Muscle layer of colon (tissue), 2 donors: ENCODE measurements at regions not wholly inside any gene's neighbourhood (a gene's known extent, or its start where the extent isn't known, plus 50 kb on each side); places are given as distances from the start of the nearest gene placed in this dataset.
"Not testable (repeated sequence)": the region's sequence is repeated elsewhere in the genome, so short reads cannot be mapped to it uniquely, and the experiment has no call there.

Source experiments
- H3K27ac ChIP-seq: one replicate; pipeline ENCODE4 v1.7.0; 2013; ENCODE audit warnings: low read depth, mild to moderate bottlenecking, low read length, moderate library complexity
- H3K27me3 ChIP-seq, 2 donors: one replicate each; pipeline ENCODE4 v1.7.0; 2013; ENCODE audit warnings: low read length in 2 of 2, mild to moderate bottlenecking in 2 of 2; ENCODE audit not compliant: insufficient read depth in 2 of 2, control insufficient read depth in 1 of 2
- H3K36me3 ChIP-seq: one replicate; pipeline ENCODE4 v1.7.0; 2013; ENCODE audit warnings: mild to moderate bottlenecking, low read length; ENCODE audit not compliant: insufficient read depth
- H3K4me1 ChIP-seq: one replicate; pipeline ENCODE4 v1.7.0; 2013; ENCODE audit warnings: mild to moderate bottlenecking, low read length; ENCODE audit not compliant: insufficient read depth
- H3K4me3 ChIP-seq, 2 donors: one replicate each; pipeline ENCODE4 v1.7.0; 2013; ENCODE audit warnings: low read length in 2 of 2, low read depth in 1 of 2, mild to moderate bottlenecking in 1 of 2, moderate library complexity in 1 of 2
- H3K9ac ChIP-seq: one replicate; pipeline ENCODE4 v1.7.0; 2013; ENCODE audit warnings: low read length
- H3K9me3 ChIP-seq: one replicate; pipeline ENCODE4 v1.7.0; 2013; ENCODE audit warnings: mild to moderate bottlenecking, low read length
- donor health status: abdominal sarcoma.
- donor health status: Adenocarcinoma of cecum.

- no peaks in the 10 kb centered on the region for H3K27me3 ChIP-seq
- H3K9me3 ChIP-seq: no peaks in the 10 kb centered on the region
- H3K9ac ChIP-seq: no peak overlapping the region
- no peaks in the 10 kb centered on the region for H3K36me3 ChIP-seq
- H3K4me3 ChIP-seq: no peak overlapping the region
- H3K27ac ChIP-seq: no peak overlapping the region
- H3K4me1 ChIP-seq: no peaks in the 10 kb centered on the region
Observed at GRCh38 chr12:84413656-84414055, 498.9 kb downstream of the SLC6A15 start.

- no peak overlapping the region for H3K9ac ChIP-seq
- no peak overlapping the region for H3K27ac ChIP-seq
- H3K36me3 ChIP-seq: no peaks in the 10 kb centered on the region
- H3K4me3 ChIP-seq: no peak overlapping the region
- no peaks in the 10 kb centered on the region for H3K27me3 ChIP-seq
- no peaks in the 10 kb centered on the region for H3K4me1 ChIP-seq
- H3K9me3 ChIP-seq: no peaks in the 10 kb centered on the region
Observed at GRCh38 chr12:84412226-84412625, 500.4 kb downstream of the SLC6A15 start.

GRCh38 chr12:84411031-84411430, 501.6 kb downstream of the SLC6A15 start:
- no peak overlapping the region for H3K27ac ChIP-seq
- H3K9ac ChIP-seq: no peak overlapping the region
- H3K36me3 ChIP-seq: no peaks in the 10 kb centered on the region
- no peak overlapping the region for H3K4me3 ChIP-seq
- no peaks in the 10 kb centered on the region for H3K27me3 ChIP-seq
- peaks cover 2% of the 10 kb centered on the region for H3K9me3 ChIP-seq
- H3K4me1 ChIP-seq: no peaks in the 10 kb centered on the region

GRCh38 chr12:84408936-84409335, 503.7 kb downstream of the SLC6A15 start:
- no peaks in the 10 kb centered on the region for H3K36me3 ChIP-seq

GRCh38 chr12:84406720-84407119, 505.9 kb downstream of the SLC6A15 start:
- not testable (repeated sequence) for H3K27me3 ChIP-seq, H3K9me3 ChIP-seq, H3K27ac ChIP-seq

More at GRCh38 chr12:84408936-84409335, 503.7 kb downstream of the SLC6A15 start:
- Histone ChIP-seq H3K27me3 (no peaks in the 10 kb centered on the region), H3K4me3 (no peak overlapping the region), H3K9me3 (peaks cover 2% of the 10 kb centered on the region), H3K9ac (no peak overlapping the region), H3K4me1 (no peaks in the 10 kb centered on the region), H3K27ac (no peak overlapping the region)

GRCh38 chr12:84397846-84398245, 514.8 kb downstream of the SLC6A15 start:
- H3K9me3 ChIP-seq: no peaks in the 10 kb centered on the region
- no peaks in the 10 kb centered on the region for H3K4me1 ChIP-seq
- H3K9ac ChIP-seq: no peak overlapping the region
- no peak overlapping the region for H3K4me3 ChIP-seq
- no peak overlapping the region for H3K27ac ChIP-seq
- no peaks in the 10 kb centered on the region for H3K27me3 ChIP-seq
- no peaks in the 10 kb centered on the region for H3K36me3 ChIP-seq

More at GRCh38 chr12:84406720-84407119, 505.9 kb downstream of the SLC6A15 start:
- not testable (repeated sequence) for H3K9ac ChIP-seq, H3K4me3 ChIP-seq, H3K36me3 ChIP-seq, H3K4me1 ChIP-seq

GRCh38 chr12:84397263-84397662, 515.3 kb downstream of the SLC6A15 start:
- Histone ChIP-seq H3K27me3 (no peaks in the 10 kb centered on the region), H3K9me3 (no peaks in the 10 kb centered on the region), H3K36me3 (no peaks in the 10 kb centered on the region), H3K4me1 (no peaks in the 10 kb centered on the region), H3K27ac (no peak overlapping the region), H3K4me3 (no peak overlapping the region), H3K9ac (no peak overlapping the region)

- not testable (repeated sequence) for H3K4me1 ChIP-seq, H3K36me3 ChIP-seq, H3K27ac ChIP-seq, H3K9ac ChIP-seq, H3K9me3 ChIP-seq, H3K4me3 ChIP-seq, H3K27me3 ChIP-seq
Observed at GRCh38 chr12:84391176-84391575, 521.4 kb downstream of the SLC6A15 start.

- H3K9me3 ChIP-seq: no peaks in the 10 kb centered on the region
- H3K4me1 ChIP-seq: no peaks in the 10 kb centered on the region
Observed at GRCh38 chr12:84384384-84384783, 528.2 kb downstream of the SLC6A15 start.

GRCh38 chr12:84382486-84382885, 530.1 kb downstream of the SLC6A15 start:
- H3K9ac ChIP-seq, H3K27me3 ChIP-seq, H3K9me3 ChIP-seq, H3K4me1 ChIP-seq, H3K27ac ChIP-seq, H3K36me3 ChIP-seq, H3K4me3 ChIP-seq: not testable (repeated sequence)

More at GRCh38 chr12:84384384-84384783, 528.2 kb downstream of the SLC6A15 start:
- Histone ChIP-seq H3K4me3 (no peak overlapping the region), H3K27me3 (no peaks in the 10 kb centered on the region), H3K27ac (no peak overlapping the region), H3K9ac (no peak overlapping the region), H3K36me3 (no peaks in the 10 kb centered on the region)

GRCh38 chr12:84376320-84376719, 536.3 kb downstream of the SLC6A15 start:
- Histone ChIP-seq H3K4me3 (no peak overlapping the region), H3K27ac (no peak overlapping the region), H3K36me3 (no peaks in the 10 kb centered on the region), H3K9me3 (no peaks in the 10 kb centered on the region), H3K4me1 (no peaks in the 10 kb centered on the region), H3K27me3 (no peaks in the 10 kb centered on the region), H3K9ac (no peak overlapping the region)

GRCh38 chr12:84375449-84376170, 537.0 kb downstream of the SLC6A15 start:
- Histone ChIP-seq H3K4me3 (no peak overlapping the region), H3K9ac (no peak overlapping the region), H3K27me3 (no peaks in the 10 kb centered on the region), H3K36me3 (no peaks in the 10 kb centered on the region), H3K27ac (no peak overlapping the region), H3K9me3 (no peaks in the 10 kb centered on the region), H3K4me1 (no peaks in the 10 kb centered on the region)
